GM12878 (cell line): ENCODE measurements at regions not wholly inside any gene's neighbourhood (a gene's known extent, or its start where the extent isn't known, plus 50 kb on each side); places are given as distances from the start of the nearest gene placed in this dataset.

Source experiments
- ATAC-seq: fragments of 200-7000 bp; cut with Tn5 transposase; 3 replicates; pipeline ENCODE4 v1.9.1; 2020; ENCODE audit warnings: mild to moderate bottlenecking, moderate library complexity
- BruUV-seq: library from RNA; stranded (reverse); fragments of 400-500 nt; replicated peaks from 2 replicates; lab custom pipeline; 2021; lab: Mats Ljungman, UMichigan
- CTCF ChIA-PET: fragments of 300-600 bp; sonication (Branson Sonifier 250); formaldehyde crosslinking; extraction: SDS; loops from one replicate; lab custom pipeline; 2021; ENCODE audit warnings: inconsistent platforms; lab: Yijun Ruan, JAX
- POLR2A ChIA-PET: fragments of 350-600 bp; formaldehyde crosslinking; extraction: SDS; loops from one replicate; lab custom pipeline; 2021; ENCODE audit warnings: inconsistent platforms; lab: Charles Lee
- RAD21 ChIA-PET: fragments of 300-600 bp; sonication (Branson Sonifier 250); formaldehyde crosslinking; loops from one replicate; lab custom pipeline; 2023; ENCODE audit warnings: antibody characterized with exemption; ENCODE audit not compliant: unreplicated experiment; lab: Charles Lee
- SMC1A ChIA-PET: fragments of 300-600 bp; sonication (Branson Sonifier 250); formaldehyde crosslinking; loops from one replicate; lab custom pipeline; 2023; ENCODE audit not compliant: unreplicated experiment, uncharacterized antibody; lab: Charles Lee
- DNase-seq: peaks from one replicate; pipeline ENCODE4 v3.0.0-alpha.2; 2011; ENCODE audit warnings: low read depth, low spot score
- FAIRE-seq: peaks from 3 replicates; lab custom pipeline; 2011; peaks lifted over from hg19 to GRCh38; lab: Jason Lieb, UNC
- H2AFZ ChIP-seq: 2 replicates; pipeline ENCODE4 v1.6.0; 2011; ENCODE audit warnings: low read depth, low read length, control low read depth; ENCODE audit not compliant: control insufficient read depth
- H3K27ac ChIP-seq: 2 replicates; pipeline ENCODE4 v1.5.1; 2011; ENCODE audit warnings: control low read depth; ENCODE audit not compliant: control insufficient read depth, insufficient read depth
- H3K27me3 ChIP-seq, 2 experiments: replicated peaks in 1 of 2; 2 replicates each; pipeline versions ENCODE4 v1.6.0 to v1.6.1; 2011; ENCODE audit warnings: low read length in 1 of 2; ENCODE audit not compliant: control insufficient read depth in 2 of 2, insufficient read depth in 2 of 2
- H3K36me3 ChIP-seq, 2 experiments: 2 replicates each; pipeline ENCODE4 v1.5.1; 2011; ENCODE audit warnings: low read length in 1 of 2; ENCODE audit not compliant: control insufficient read depth in 2 of 2, insufficient read depth in 2 of 2
- H3K4me1 ChIP-seq: 2 replicates; pipeline ENCODE4 v1.6.1; 2011; ENCODE audit warnings: mild to moderate bottlenecking, low read length, moderate library complexity, mixed read lengths; ENCODE audit not compliant: control insufficient read depth, insufficient read depth
- H3K4me2 ChIP-seq: 2 replicates; pipeline ENCODE4 v1.6.0; 2011; ENCODE audit warnings: control low read depth; ENCODE audit not compliant: control insufficient read depth, insufficient read depth
- H3K4me3 ChIP-seq: fragments of 200-600 bp; sonication (generic); 2 replicates; pipeline ENCODE4 v1.5.1; 2016
- H3K79me2 ChIP-seq: 2 replicates; pipeline ENCODE4 v1.6.0; 2011; ENCODE audit warnings: low read length; ENCODE audit not compliant: control insufficient read depth, insufficient read depth
- H3K9ac ChIP-seq: 2 replicates; pipeline ENCODE4 v1.8.0; 2011; ENCODE audit warnings: low read length, control low read depth, mixed read lengths; ENCODE audit not compliant: control insufficient read depth, insufficient read depth
- H3K9me3 ChIP-seq: replicated peaks from 3 replicates; pipeline ENCODE4 v1.5.1; 2011; ENCODE audit warnings: mild to moderate bottlenecking, low read length; ENCODE audit not compliant: control insufficient read depth, insufficient read depth
- H4K20me1 ChIP-seq: 2 replicates; pipeline ENCODE4 v1.6.0; 2011; ENCODE audit not compliant: control insufficient read depth, insufficient read depth
- ASH2L ChIP-seq: fragments of 300-600, 200-600 bp; sonication (generic); IDR thresholded peaks from 2 replicates; pipeline ENCODE4 v1.6.1; 2017; ENCODE audit warnings: low read depth, mild to moderate bottlenecking, borderline replicate concordance
- GABPA ChIP-seq: IDR thresholded peaks from 2 replicates; pipeline ENCODE4 v1.6.1; 2014; ENCODE audit warnings: antibody characterized with exemption, low read depth, mild to moderate bottlenecking, inconsistent platforms
- MYB ChIP-seq: fragments of 150-350 bp; IDR thresholded peaks from 2 replicates; pipeline ENCODE4 v1.6.1; 2014; ENCODE audit warnings: mild to moderate bottlenecking, low read depth, low read length, borderline replicate concordance
- NFIC ChIP-seq: IDR thresholded peaks from 2 replicates; pipeline ENCODE4 v1.6.1; 2012; ENCODE audit warnings: low read depth, mild to moderate bottlenecking, inconsistent platforms, low read length, moderate library complexity
- POU2F2 ChIP-seq: IDR thresholded peaks from 3 replicates; pipeline ENCODE4 v1.6.1; 2011; ENCODE audit warnings: low read depth, mild to moderate bottlenecking, low read length, borderline replicate concordance
- SIN3A ChIP-seq: IDR thresholded peaks from 2 replicates; pipeline ENCODE4 v1.6.1; 2012; ENCODE audit warnings: low read depth, low read length, improper control_type of control experiment
- SMAD5 ChIP-seq: IDR thresholded peaks from 2 replicates; pipeline ENCODE4 v1.6.1; 2016; ENCODE audit warnings: antibody characterized with exemption, low read depth
- SMC3 ChIP-seq: IDR thresholded peaks from 2 replicates; pipeline ENCODE4 v1.6.1; 2011; ENCODE audit warnings: low read length, improper control_type of control experiment, borderline replicate concordance
- ZNF217 ChIP-seq: fragments of 450-650 bp; IDR thresholded peaks from 2 replicates; pipeline ENCODE4 v1.6.1; 2017; ENCODE audit warnings: antibody characterized with exemption, mild to moderate bottlenecking
- ZNF274 ChIP-seq: IDR thresholded peaks from one replicate; pipeline ENCODE4 v1.8.0; 2011; ENCODE audit not compliant: insufficient read length, insufficient read depth
- ZZZ3 ChIP-seq: IDR thresholded peaks from 2 replicates; pipeline ENCODE4 v1.6.1; 2011; ENCODE audit warnings: low read depth; ENCODE audit not compliant: control insufficient read depth, insufficient read length
- in situ Hi-C: fragments of 300-500 bp; cut with MboI; formaldehyde crosslinking; loops from 9 replicates; pipeline ENCODE4 v1.14.3; 2018; ENCODE audit warnings: mixed read lengths
- intact Hi-C: fragments of 100-400 bp; cut with micrococcal nuclease; formaldehyde crosslinking; loops from one replicate; pipeline ENCODE4 v1.14.2; 2022; ENCODE audit not compliant: unreplicated experiment
- TF ChIP-seq, protein P1 (sequence below): fragments of 450-650 bp; IDR thresholded peaks from 2 replicates; pipeline ENCODE4 v1.6.1; 2014; ENCODE audit warnings: mild to moderate bottlenecking
- TF ChIP-seq, protein P2 (sequence below): fragments of 450-650 bp; formaldehyde crosslinking; IDR thresholded peaks from 2 replicates; pipeline ENCODE4 v1.4.0; 2020; ENCODE audit warnings: mild to moderate bottlenecking, moderate library complexity
- TF ChIP-seq, protein P3 (sequence below): IDR thresholded peaks from 2 replicates; pipeline ENCODE4 v1.6.1; 2012; ENCODE audit warnings: mild to moderate bottlenecking, low read depth, low read length
- TF ChIP-seq, protein P4 (sequence below): fragments of 450-650 bp; IDR thresholded peaks from 2 replicates; pipeline ENCODE4 v1.6.1; 2018; ENCODE audit warnings: mild to moderate bottlenecking, low read depth, moderate library complexity; ENCODE audit not compliant: partially characterized antibody

DNA sequence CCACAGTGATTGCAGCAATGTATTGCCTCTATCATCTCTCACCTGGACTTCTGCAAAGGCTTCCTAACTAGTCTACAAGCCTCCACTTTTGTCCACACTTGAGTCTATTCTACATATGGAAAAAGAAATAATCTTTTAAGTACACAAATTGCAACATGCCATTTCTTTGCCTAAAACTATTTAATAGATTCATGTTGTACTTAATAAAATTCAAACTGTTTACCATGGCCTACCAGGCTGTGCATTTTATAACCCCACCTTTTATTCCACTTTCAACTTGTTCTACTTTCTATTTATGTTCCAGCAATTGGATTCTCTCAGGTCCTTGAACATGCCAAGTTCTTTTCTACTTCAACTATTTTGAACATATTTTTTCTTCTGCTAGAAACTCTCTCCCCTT, 128.7 kb downstream of the GPR85 start:
- ChIA-PET POLR2A (no interaction called here), SMC1A (no interaction called here), CTCF (interaction anchor here (1.3 kb wide), 1 partner anchor 10 kb away, joined by 4 read pairs; no protein-coding TSS in a partner anchor), RAD21 (no interaction called here)
- no peak overlapping the region for H3K4me3 ChIP-seq
- H4K20me1 ChIP-seq, result no peaks in the 10 kb centered on the region
- no peak overlapping the region for H2AFZ ChIP-seq
- intact Hi-C loops (no loop called here), in situ Hi-C loops (no loop called here)
- H3K36me3 ChIP-seq, result no peaks in the 10 kb centered on the region
- no peaks in the 10 kb centered on the region for H3K27me3 ChIP-seq
- DNase-seq (no peak), FAIRE-seq (no peak), ATAC-seq (no peak)
- H3K4me2 ChIP-seq, result no peak overlapping the region
- no peaks in the 10 kb centered on the region for H3K4me1 ChIP-seq
- no peak overlapping the region for H3K27ac ChIP-seq
- H3K79me2 ChIP-seq, result no peaks in the 10 kb centered on the region
- H3K9me3 ChIP-seq, result no peaks in the 10 kb centered on the region
- no peak overlapping the region for H3K9ac ChIP-seq
- no TSS peak for BruUV-seq
- TF ChIP-seq POU2F2, result no peak
- no peak for TF ChIP-seq SMAD5
- TF ChIP-seq, protein P1, sequence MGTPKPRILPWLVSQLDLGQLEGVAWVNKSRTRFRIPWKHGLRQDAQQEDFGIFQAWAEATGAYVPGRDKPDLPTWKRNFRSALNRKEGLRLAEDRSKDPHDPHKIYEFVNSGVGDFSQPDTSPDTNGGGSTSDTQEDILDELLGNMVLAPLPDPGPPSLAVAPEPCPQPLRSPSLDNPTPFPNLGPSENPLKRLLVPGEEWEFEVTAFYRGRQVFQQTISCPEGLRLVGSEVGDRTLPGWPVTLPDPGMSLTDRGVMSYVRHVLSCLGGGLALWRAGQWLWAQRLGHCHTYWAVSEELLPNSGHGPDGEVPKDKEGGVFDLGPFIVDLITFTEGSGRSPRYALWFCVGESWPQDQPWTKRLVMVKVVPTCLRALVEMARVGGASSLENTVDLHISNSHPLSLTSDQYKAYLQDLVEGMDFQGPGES, result no peak
- TF ChIP-seq MYB, result no peak
- TF ChIP-seq, protein P2, sequence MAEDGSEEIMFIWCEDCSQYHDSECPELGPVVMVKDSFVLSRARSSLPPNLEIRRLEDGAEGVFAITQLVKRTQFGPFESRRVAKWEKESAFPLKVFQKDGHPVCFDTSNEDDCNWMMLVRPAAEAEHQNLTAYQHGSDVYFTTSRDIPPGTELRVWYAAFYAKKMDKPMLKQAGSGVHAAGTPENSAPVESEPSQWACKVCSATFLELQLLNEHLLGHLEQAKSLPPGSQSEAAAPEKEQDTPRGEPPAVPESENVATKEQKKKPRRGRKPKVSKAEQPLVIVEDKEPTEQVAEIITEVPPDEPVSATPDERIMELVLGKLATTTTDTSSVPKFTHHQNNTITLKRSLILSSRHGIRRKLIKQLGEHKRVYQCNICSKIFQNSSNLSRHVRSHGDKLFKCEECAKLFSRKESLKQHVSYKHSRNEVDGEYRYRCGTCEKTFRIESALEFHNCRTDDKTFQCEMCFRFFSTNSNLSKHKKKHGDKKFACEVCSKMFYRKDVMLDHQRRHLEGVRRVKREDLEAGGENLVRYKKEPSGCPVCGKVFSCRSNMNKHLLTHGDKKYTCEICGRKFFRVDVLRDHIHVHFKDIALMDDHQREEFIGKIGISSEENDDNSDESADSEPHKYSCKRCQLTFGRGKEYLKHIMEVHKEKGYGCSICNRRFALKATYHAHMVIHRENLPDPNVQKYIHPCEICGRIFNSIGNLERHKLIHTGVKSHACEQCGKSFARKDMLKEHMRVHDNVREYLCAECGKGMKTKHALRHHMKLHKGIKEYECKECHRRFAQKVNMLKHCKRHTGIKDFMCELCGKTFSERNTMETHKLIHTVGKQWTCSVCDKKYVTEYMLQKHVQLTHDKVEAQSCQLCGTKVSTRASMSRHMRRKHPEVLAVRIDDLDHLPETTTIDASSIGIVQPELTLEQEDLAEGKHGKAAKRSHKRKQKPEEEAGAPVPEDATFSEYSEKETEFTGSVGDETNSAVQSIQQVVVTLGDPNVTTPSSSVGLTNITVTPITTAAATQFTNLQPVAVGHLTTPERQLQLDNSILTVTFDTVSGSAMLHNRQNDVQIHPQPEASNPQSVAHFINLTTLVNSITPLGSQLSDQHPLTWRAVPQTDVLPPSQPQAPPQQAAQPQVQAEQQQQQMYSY (CRISPR knock-in tag), result no peak
- TF ChIP-seq SIN3A, result no peak
- TF ChIP-seq NFIC, result no peak
- no peak for TF ChIP-seq ZZZ3
- no peak for TF ChIP-seq SMC3
- TF ChIP-seq, protein P3, sequence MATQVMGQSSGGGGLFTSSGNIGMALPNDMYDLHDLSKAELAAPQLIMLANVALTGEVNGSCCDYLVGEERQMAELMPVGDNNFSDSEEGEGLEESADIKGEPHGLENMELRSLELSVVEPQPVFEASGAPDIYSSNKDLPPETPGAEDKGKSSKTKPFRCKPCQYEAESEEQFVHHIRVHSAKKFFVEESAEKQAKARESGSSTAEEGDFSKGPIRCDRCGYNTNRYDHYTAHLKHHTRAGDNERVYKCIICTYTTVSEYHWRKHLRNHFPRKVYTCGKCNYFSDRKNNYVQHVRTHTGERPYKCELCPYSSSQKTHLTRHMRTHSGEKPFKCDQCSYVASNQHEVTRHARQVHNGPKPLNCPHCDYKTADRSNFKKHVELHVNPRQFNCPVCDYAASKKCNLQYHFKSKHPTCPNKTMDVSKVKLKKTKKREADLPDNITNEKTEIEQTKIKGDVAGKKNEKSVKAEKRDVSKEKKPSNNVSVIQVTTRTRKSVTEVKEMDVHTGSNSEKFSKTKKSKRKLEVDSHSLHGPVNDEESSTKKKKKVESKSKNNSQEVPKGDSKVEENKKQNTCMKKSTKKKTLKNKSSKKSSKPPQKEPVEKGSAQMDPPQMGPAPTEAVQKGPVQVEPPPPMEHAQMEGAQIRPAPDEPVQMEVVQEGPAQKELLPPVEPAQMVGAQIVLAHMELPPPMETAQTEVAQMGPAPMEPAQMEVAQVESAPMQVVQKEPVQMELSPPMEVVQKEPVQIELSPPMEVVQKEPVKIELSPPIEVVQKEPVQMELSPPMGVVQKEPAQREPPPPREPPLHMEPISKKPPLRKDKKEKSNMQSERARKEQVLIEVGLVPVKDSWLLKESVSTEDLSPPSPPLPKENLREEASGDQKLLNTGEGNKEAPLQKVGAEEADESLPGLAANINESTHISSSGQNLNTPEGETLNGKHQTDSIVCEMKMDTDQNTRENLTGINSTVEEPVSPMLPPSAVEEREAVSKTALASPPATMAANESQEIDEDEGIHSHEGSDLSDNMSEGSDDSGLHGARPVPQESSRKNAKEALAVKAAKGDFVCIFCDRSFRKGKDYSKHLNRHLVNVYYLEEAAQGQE, result no peak
- no peak for TF ChIP-seq GABPA
- TF ChIP-seq, protein P4, sequence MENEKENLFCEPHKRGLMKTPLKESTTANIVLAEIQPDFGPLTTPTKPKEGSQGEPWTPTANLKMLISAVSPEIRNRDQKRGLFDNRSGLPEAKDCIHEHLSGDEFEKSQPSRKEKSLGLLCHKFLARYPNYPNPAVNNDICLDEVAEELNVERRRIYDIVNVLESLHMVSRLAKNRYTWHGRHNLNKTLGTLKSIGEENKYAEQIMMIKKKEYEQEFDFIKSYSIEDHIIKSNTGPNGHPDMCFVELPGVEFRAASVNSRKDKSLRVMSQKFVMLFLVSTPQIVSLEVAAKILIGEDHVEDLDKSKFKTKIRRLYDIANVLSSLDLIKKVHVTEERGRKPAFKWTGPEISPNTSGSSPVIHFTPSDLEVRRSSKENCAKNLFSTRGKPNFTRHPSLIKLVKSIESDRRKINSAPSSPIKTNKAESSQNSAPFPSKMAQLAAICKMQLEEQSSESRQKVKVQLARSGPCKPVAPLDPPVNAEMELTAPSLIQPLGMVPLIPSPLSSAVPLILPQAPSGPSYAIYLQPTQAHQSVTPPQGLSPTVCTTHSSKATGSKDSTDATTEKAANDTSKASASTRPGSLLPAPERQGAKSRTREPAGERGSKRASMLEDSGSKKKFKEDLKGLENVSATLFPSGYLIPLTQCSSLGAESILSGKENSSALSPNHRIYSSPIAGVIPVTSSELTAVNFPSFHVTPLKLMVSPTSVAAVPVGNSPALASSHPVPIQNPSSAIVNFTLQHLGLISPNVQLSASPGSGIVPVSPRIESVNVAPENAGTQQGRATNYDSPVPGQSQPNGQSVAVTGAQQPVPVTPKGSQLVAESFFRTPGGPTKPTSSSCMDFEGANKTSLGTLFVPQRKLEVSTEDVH, result no peak
- no peak for TF ChIP-seq ZNF217
- no peak for TF ChIP-seq ASH2L
- TF ChIP-seq ZNF274, result no peak
